GM18951 (cell line): ENCODE measurements at regions not wholly inside any gene's neighbourhood (a gene's known extent, or its start where the extent isn't known, plus 50 kb on each side); places are given as distances from the start of the nearest gene placed in this dataset.

Experiments
- POLR2A ChIP-seq: IDR thresholded peaks from 4 replicates; pipeline ENCODE4 v1.6.1; 2011; ENCODE audit warnings: mild to moderate bottlenecking; ENCODE audit not compliant: insufficient read length, insufficient read depth; ENCODE audit errors: extremely low read depth
- in situ Hi-C: fragments of 300-500 bp; cut with MboI; formaldehyde crosslinking; loops from one replicate; pipeline ENCODE4 v1.12.0; 2022; ENCODE audit warnings: low sequenced_read_pairs, mixed read lengths, inconsistent platforms; ENCODE audit not compliant: unreplicated experiment

GRCh38 chr6:11368760-11369159, 136.3 kb upstream of the NEDD9 start:
- in situ Hi-C loops = no loop called here
- TF ChIP-seq POLR2A = no peak

- no peak for TF ChIP-seq POLR2A
- in situ Hi-C loops = no loop called here
Measured at GRCh38 chr6:11368264-11368663, 135.8 kb upstream of the NEDD9 start.

GRCh38 chr6:11367638-11368199, 135.3 kb upstream of the NEDD9 start:
- in situ Hi-C loops = no loop called here
- TF ChIP-seq POLR2A = no peak

GRCh38 chr6:11366934-11367637, 134.6 kb upstream of the NEDD9 start:
- peak; percentile 7 for TF ChIP-seq POLR2A

GRCh38 chr6:11366183-11366933, 133.9 kb upstream of the NEDD9 start:
- TF ChIP-seq POLR2A = no peak
- in situ Hi-C loops = no loop called here

More at GRCh38 chr6:11366934-11367637, 134.6 kb upstream of the NEDD9 start:
- in situ Hi-C loops = no loop called here

- in situ Hi-C loops = no loop called here
- no peak for TF ChIP-seq POLR2A
Measured at GRCh38 chr6:11364971-11365397, 132.5 kb upstream of the NEDD9 start.

- in situ Hi-C loops = no loop called here
- TF ChIP-seq POLR2A = no peak
Measured at GRCh38 chr6:11363881-11364576, 131.6 kb upstream of the NEDD9 start.

- no peak for TF ChIP-seq POLR2A
- in situ Hi-C loops = no loop called here
Measured at GRCh38 chr6:11362564-11362963, 130.1 kb upstream of the NEDD9 start.

- in situ Hi-C loops = no loop called here
- TF ChIP-seq POLR2A = no peak
Measured at GRCh38 chr6:11358904-11359830, 126.7 kb upstream of the NEDD9 start.

GRCh38 chr6:11357285-11357684, 124.8 kb upstream of the NEDD9 start:
- in situ Hi-C loops = no loop called here
- no peak for TF ChIP-seq POLR2A

- in situ Hi-C loops = no loop called here
- TF ChIP-seq POLR2A = no peak
Measured at GRCh38 chr6:11356404-11357155, 124.1 kb upstream of the NEDD9 start.

- TF ChIP-seq POLR2A = no peak
- in situ Hi-C loops = no loop called here
Measured at GRCh38 chr6:11353921-11354389, 121.5 kb upstream of the NEDD9 start.

GRCh38 chr6:11350294-11350693, 117.8 kb upstream of the NEDD9 start:
- in situ Hi-C loops = no loop called here
- TF ChIP-seq POLR2A = no peak
